ENCODE measurements at regions not wholly inside any gene's neighbourhood (a gene's known extent, or its start where the extent isn't known, plus 50 kb on each side); places are given as distances from the start of the nearest gene placed in this dataset.
A peak's percentile ranks its signal among the peaks of the same experiment; 100 is the strongest.

DNA sequence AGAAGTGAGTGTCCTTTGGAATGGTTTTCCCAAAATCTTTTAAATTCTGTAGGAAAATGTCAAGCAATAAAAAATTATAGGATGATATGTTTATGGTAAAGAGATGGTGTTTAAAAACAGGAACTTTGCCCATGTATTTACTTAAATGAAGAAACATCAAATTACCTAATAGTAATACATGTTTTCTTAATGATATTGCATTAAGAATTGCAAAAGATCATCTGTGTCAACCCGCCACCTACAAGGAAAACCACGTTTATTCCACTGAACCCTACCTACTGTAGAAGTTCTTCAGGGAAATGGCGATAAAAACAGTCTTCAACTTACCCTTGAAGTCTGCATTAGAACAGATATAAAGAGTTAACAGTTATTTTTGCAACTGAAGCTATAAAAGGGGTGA lies 67.2 kb upstream of the NDP start:
- H3K36me3 ChIP-seq (ENCODE audit: control insufficient read depth, insufficient read depth, low read length): no peaks in the 10 kb centered on the region
- DNase-seq (ENCODE audit: low read depth) (no peak), FAIRE-seq (no peak)

DNA sequence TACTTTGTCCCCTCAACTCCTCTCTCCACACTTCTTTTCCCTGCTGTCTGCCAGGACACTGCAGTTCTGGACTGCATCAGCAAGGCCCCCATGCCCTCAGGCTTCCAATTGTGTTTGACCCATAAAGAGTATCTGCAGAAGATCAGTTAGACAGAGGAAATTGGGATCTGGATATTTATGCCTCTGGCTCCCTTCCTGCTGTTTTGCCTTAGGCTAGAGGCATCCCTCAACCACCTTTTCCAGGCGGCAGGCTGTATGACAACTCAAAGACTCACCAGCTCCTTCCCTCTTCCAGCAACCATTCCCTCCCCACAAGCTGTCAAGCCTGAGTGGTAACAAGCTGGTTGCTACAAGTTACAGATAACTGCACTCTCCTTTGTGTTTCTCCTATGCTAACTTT lies 66.4 kb upstream of the NDP start:
- H3K4me3 ChIP-seq (ENCODE audit: low read depth, low read length): no peak overlapping the region
- H3K27me3 ChIP-seq (ENCODE audit: control insufficient read depth, insufficient read depth, low read length): no peaks in the 10 kb centered on the region
- TF ChIP-seq, protein P1, sequence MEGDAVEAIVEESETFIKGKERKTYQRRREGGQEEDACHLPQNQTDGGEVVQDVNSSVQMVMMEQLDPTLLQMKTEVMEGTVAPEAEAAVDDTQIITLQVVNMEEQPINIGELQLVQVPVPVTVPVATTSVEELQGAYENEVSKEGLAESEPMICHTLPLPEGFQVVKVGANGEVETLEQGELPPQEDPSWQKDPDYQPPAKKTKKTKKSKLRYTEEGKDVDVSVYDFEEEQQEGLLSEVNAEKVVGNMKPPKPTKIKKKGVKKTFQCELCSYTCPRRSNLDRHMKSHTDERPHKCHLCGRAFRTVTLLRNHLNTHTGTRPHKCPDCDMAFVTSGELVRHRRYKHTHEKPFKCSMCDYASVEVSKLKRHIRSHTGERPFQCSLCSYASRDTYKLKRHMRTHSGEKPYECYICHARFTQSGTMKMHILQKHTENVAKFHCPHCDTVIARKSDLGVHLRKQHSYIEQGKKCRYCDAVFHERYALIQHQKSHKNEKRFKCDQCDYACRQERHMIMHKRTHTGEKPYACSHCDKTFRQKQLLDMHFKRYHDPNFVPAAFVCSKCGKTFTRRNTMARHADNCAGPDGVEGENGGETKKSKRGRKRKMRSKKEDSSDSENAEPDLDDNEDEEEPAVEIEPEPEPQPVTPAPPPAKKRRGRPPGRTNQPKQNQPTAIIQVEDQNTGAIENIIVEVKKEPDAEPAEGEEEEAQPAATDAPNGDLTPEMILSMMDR (IDR thresholded peaks at IDR 0.05; ENCODE audit: insufficient read depth, low read length, severe bottlenecking): no peak
- FAIRE-seq (no peak), DNase-seq (ENCODE audit: low read depth) (no peak)
- no peaks in the 10 kb centered on the region for H3K36me3 ChIP-seq (ENCODE audit: control insufficient read depth, insufficient read depth, low read length)

More for the DNA sequence above, 67.2 kb upstream of the NDP start:
- TF ChIP-seq, protein P1 (IDR thresholded peaks at IDR 0.05; ENCODE audit: insufficient read depth, low read length, severe bottlenecking): no peak
- no peaks in the 10 kb centered on the region for H3K27me3 ChIP-seq (ENCODE audit: control insufficient read depth, insufficient read depth, low read length)
- H3K4me3 ChIP-seq (ENCODE audit: low read depth, low read length): no peak overlapping the region

DNA sequence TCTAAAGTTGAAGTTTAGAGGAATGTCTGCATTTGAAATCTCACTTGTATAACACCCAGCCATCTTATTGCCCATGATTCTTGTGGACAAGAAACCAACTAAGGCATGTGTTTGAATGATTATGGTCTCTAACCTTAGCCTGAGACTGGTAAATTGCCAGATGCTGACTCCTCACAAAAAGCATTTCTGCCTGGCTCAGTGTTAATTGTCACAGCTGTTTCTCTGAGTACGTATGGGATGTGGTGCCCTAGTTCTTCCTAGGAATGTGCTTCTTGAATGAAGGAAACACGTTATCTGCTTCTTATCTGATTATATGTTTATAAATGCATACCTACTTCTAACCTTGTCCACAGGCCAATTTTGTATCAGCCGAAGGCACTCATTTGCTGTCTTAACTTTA lies 63.1 kb upstream of the NDP start:
- no peaks in the 10 kb centered on the region for H3K36me3 ChIP-seq (ENCODE audit: control insufficient read depth, insufficient read depth, low read length)
- no peaks in the 10 kb centered on the region for H3K27me3 ChIP-seq (ENCODE audit: control insufficient read depth, insufficient read depth, low read length)
- DNase-seq (ENCODE audit: low read depth) (no peak), FAIRE-seq (no peak)
- H3K4me3 ChIP-seq (ENCODE audit: low read depth, low read length): no peak overlapping the region
- TF ChIP-seq, protein P1 (IDR thresholded peaks at IDR 0.05; ENCODE audit: insufficient read depth, low read length, severe bottlenecking): no peak

DNA sequence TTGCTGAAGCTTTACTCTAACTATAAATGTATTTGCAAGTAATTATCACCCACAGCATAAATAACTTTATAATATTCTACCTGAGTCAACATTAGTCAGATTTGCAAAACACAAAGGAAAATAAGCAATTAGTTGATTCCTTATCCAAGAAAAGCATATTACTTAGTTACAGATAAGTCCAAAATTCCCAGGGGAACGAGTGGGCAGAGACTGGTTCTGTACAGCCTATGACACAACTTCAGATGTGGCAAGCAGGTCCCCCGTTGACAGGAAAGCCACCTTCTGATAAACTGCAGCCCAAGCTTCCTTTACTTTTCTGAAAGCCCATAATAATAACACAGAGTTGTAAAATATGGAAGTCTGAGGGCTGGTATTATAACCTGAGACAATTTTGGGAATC lies 62.4 kb upstream of the NDP start:
- DNase-seq (ENCODE audit: low read depth) (no peak), FAIRE-seq (no peak)
- TF ChIP-seq, protein P1 (IDR thresholded peaks at IDR 0.05; ENCODE audit: insufficient read depth, low read length, severe bottlenecking): no peak
- Histone ChIP-seq H3K4me3 (ENCODE audit: low read depth, low read length) (no peak overlapping the region), H3K27me3 (ENCODE audit: control insufficient read depth, insufficient read depth, low read length) (no peaks in the 10 kb centered on the region), H3K36me3 (ENCODE audit: control insufficient read depth, insufficient read depth, low read length) (no peaks in the 10 kb centered on the region)

DNA sequence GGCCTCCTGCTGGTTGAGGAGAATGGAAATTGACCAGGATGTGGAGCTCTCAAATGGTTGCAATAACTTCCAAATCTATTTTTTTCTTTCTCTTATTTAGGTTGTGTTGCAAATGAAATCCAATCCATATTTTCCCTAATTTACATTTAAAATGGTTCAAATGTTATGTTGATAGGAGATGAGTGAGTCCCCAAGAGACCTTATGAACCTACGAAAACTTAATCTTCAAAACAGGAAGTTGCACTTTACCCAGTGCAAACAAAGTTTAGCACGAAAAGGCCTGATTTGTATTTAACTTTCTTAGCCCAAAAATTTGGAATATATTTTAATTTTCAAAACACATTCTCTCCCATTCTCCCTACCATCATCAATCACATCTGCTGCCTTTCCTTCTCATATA lies 59.3 kb upstream of the NDP start:
- no peak overlapping the region for H3K4me3 ChIP-seq (ENCODE audit: low read depth, low read length)
- TF ChIP-seq, protein P1 (IDR thresholded peaks at IDR 0.05; ENCODE audit: insufficient read depth, low read length, severe bottlenecking): no peak
- FAIRE-seq: no peak

DNA sequence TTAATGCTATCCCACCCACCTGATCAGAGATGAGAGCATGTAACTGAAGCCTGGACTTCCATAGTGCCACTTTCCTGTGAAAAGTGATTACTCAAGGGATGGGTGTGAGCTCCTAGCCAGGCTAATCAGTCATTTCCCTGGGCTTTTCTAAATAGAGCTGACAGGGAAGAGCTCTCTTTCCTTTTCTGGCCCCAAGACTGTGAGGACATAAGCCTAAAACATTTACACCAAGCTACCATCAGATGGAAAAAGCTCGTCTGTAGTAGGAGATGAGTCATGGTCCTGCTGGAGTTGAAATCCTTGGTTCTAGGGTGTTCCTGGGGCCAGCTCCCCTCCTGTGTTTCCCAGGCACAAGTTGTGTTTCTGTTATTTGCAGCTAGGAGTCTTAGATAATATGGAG lies 52.4 kb upstream of the NDP start:
- no peaks in the 10 kb centered on the region for H3K27me3 ChIP-seq (ENCODE audit: control insufficient read depth, insufficient read depth, low read length)
- peak; percentile 20 for DNase-seq (ENCODE audit: low read depth)
- no peak overlapping the region for H3K4me3 ChIP-seq (ENCODE audit: low read depth, low read length)
- FAIRE-seq: no peak
- TF ChIP-seq, protein P1 (IDR thresholded peaks at IDR 0.05; ENCODE audit: insufficient read depth, low read length, severe bottlenecking): no peak
- no peaks in the 10 kb centered on the region for H3K36me3 ChIP-seq (ENCODE audit: control insufficient read depth, insufficient read depth, low read length)

More for the DNA sequence above, 59.3 kb upstream of the NDP start:
- DNase-seq (ENCODE audit: low read depth): no peak
- no peaks in the 10 kb centered on the region for H3K36me3 ChIP-seq (ENCODE audit: control insufficient read depth, insufficient read depth, low read length)
- H3K27me3 ChIP-seq (ENCODE audit: control insufficient read depth, insufficient read depth, low read length): no peaks in the 10 kb centered on the region
